Central memory CD8-positive, alpha-beta T cell (primary cell): ENCODE measurements at regions not wholly inside any gene's neighbourhood (a gene's known extent, or its start where the extent isn't known, plus 50 kb on each side); places are given as distances from the start of the nearest gene placed in this dataset.

Experiments used
- ATAC-seq: fragments of 150-1000 bp; cut with Tn5 transposase; replicated peaks from 2 replicates; pipeline ENCODE4 v1.10.0; 2022; ENCODE audit warnings: mild to moderate bottlenecking, moderate FRiP score, moderate number of reproducible peaks; ENCODE audit not compliant: poor library complexity, severe bottlenecking; ENCODE audit errors: extremely low read depth
- DNase-seq, 2 donors: peaks; one replicate each; pipeline ENCODE4 v3.0.0; 2021; ENCODE audit warnings: low spot score in 2 of 2
- H3K27ac Mint-ChIP-seq: one replicate; pipeline ENCODE4 v1.8.0; 2022; ENCODE audit warnings: low read depth, mild to moderate bottlenecking, moderate library complexity, mixed read lengths
- H3K27me3 Mint-ChIP-seq: one replicate; pipeline ENCODE4 v1.8.0; 2022; ENCODE audit warnings: mixed read lengths
- H3K36me3 Mint-ChIP-seq: one replicate; pipeline ENCODE4 v1.8.0; 2022; ENCODE audit warnings: mild to moderate bottlenecking, moderate library complexity, mixed read lengths; ENCODE audit not compliant: insufficient read depth
- H3K4me1 Mint-ChIP-seq: one replicate; pipeline ENCODE4 v1.8.0; 2022; ENCODE audit warnings: mixed read lengths
- H3K4me3 Mint-ChIP-seq: one replicate; pipeline ENCODE4 v1.8.0; 2022; ENCODE audit warnings: mild to moderate bottlenecking, moderate library complexity, mixed read lengths
- H3K9me3 Mint-ChIP-seq: one replicate; pipeline ENCODE4 v1.8.0; 2022; ENCODE audit warnings: mixed read lengths

DNA sequence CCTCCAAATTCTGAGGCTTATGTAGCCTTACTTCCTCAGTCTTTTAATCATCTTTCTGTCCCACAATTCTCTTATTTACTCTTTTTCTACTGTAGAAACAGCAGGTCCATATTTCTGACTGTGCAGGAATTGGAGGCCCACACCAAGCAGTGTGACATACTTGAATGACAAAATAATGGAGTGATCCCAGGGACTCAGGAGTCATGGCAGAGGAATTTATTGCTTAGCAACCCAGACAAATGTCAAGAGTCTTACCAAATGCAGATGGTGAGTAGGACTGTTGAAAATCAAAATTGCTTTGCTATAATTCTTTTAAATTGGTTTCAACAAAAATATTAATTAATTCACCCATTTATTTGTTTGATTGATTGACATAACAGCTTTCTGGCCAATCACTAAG lies 59.9 kb downstream of the HTR1B start:
- no peak overlapping the region for H3K4me3 Mint-ChIP-seq
- H3K27ac Mint-ChIP-seq: no peak overlapping the region
- no peak for DNase-seq
- H3K27me3 Mint-ChIP-seq: no peaks in the 10 kb centered on the region
- H3K36me3 Mint-ChIP-seq: no peaks in the 10 kb centered on the region
- ATAC-seq: no peak
- peaks cover 7% of the 10 kb centered on the region for H3K9me3 Mint-ChIP-seq
- H3K4me1 Mint-ChIP-seq: no peaks in the 10 kb centered on the region

DNA sequence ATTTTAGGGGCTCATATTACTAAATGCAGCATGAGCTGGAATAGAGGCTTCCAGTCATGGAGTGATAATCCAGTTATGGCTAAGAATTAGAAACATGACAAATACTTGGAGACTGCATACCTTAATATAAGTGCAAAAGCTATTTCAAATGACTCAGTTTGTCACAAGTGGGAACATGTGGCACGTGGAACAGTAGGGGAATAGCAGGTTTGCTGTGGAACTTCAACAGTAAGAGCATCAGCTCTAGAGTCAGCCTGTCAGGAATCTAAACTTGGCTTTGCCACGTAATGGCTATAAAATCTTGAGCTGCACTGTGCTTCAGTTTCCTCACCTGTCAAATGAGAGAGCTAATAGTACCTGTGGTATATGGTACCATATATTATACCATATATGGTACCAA lies 62.1 kb downstream of the HTR1B start:
- Mint-ChIP-seq H3K4me3 (no peak overlapping the region), H3K4me1 (no peaks in the 10 kb centered on the region)

DNA sequence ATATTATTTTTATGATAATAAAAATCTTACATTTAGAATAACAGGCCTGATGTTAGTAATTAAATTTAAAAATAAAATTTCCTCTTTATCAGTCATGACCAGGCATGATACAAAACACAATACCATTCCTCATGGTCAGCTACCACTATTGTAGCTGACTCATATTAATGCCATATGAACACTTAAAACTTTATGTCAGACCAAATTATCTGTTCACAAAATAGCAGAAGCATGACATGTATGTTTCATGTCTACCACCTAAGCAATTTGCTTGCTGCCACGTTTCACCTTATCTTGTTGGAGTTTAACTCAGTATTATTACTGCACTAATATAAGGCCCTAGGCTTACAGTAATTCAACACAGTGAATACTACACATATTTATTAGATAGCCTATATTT lies 65.7 kb downstream of the HTR1B start:
- Mint-ChIP-seq H3K4me3 (no peak overlapping the region), H3K36me3 (no peaks in the 10 kb centered on the region), H3K4me1 (no peaks in the 10 kb centered on the region), H3K27ac (no peak overlapping the region), H3K27me3 (no peaks in the 10 kb centered on the region), H3K9me3 (peaks cover 6% of the 10 kb centered on the region)
- DNase-seq (no peak), ATAC-seq (no peak)

More for the DNA sequence above, 62.1 kb downstream of the HTR1B start:
- no peaks in the 10 kb centered on the region for H3K27me3 Mint-ChIP-seq
- H3K9me3 Mint-ChIP-seq: peaks cover 7% of the 10 kb centered on the region
- DNase-seq (no peak), ATAC-seq (no peak)
- no peak overlapping the region for H3K27ac Mint-ChIP-seq
- H3K36me3 Mint-ChIP-seq: no peaks in the 10 kb centered on the region

DNA sequence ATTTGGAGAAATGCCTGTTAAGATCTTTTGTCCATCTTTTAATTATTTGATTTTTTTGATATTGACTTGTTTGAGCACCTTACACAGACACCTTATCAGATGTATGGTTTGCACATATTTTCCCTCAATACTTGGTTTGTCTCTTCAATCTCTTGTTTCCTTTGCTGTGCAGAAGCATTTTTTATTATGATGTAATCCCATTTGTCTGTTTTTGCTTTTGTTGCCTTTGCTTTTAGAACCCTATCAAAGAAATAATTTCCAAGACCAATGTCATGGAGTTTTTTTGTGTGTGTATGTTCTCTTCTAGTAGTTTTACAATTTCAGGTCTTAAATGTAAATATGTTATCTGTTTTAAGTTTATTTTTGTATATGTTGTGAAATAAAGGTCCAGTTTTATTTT lies 73.9 kb downstream of the HTR1B start:
- no peak for DNase-seq
- no peak for ATAC-seq
- no peaks in the 10 kb centered on the region for H3K4me1 Mint-ChIP-seq
- peaks cover 12% of the 10 kb centered on the region for H3K9me3 Mint-ChIP-seq
- no peaks in the 10 kb centered on the region for H3K36me3 Mint-ChIP-seq
- no peak overlapping the region for H3K4me3 Mint-ChIP-seq
- H3K27ac Mint-ChIP-seq: no peak overlapping the region
- no peaks in the 10 kb centered on the region for H3K27me3 Mint-ChIP-seq

DNA sequence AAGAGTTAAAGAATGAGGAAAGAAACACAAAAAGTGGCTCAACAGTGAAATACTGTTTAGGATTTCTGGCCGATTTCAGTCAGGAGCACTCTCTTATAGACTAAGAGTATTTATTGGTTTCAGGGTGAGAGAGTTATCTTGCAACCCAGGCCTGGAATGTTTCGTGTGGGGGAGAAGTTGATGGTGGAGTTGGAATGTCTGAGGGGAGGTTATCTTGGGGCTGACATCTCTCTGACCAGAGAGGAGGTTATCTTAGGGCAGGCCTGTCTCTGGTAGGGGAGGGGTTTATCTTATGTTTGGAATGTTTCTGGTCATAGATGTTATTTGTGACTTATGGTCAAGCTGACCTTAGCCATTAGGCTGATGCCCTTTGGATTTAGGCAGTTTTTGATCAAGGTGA lies 80.3 kb downstream of the HTR1B start:
- Mint-ChIP-seq H3K4me3 (no peak overlapping the region), H3K27me3 (no peaks in the 10 kb centered on the region), H3K4me1 (no peaks in the 10 kb centered on the region), H3K27ac (no peak overlapping the region), H3K9me3 (peaks cover 18% of the 10 kb centered on the region), H3K36me3 (no peaks in the 10 kb centered on the region)
- DNase-seq (no peak), ATAC-seq (no peak)

DNA sequence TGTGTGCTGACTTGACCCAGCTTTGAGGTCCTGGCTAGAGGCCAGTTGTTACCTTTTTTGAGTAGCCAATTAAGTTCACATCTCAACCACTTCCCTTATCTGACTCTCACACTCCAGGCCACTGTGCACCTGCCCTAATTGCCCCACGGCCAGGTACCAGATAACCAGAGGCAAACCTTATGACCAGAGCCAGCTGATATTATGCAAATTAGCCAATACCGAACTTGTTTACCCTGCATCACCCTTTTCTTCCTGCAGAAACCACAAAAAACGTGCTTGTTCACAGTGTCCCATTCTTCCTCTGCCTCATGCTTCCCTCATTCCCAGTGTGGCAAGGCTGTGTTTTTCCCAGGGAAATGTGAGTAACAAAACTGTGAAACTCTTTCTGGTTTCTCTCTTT lies 89.3 kb downstream of the HTR1B start:
- Mint-ChIP-seq H3K4me1 (no peaks in the 10 kb centered on the region), H3K36me3 (no peaks in the 10 kb centered on the region), H3K4me3 (no peak overlapping the region), H3K27ac (no peak overlapping the region), H3K27me3 (no peaks in the 10 kb centered on the region), H3K9me3 (peaks cover 11% of the 10 kb centered on the region)
- no peak for DNase-seq
- ATAC-seq: no peak

DNA sequence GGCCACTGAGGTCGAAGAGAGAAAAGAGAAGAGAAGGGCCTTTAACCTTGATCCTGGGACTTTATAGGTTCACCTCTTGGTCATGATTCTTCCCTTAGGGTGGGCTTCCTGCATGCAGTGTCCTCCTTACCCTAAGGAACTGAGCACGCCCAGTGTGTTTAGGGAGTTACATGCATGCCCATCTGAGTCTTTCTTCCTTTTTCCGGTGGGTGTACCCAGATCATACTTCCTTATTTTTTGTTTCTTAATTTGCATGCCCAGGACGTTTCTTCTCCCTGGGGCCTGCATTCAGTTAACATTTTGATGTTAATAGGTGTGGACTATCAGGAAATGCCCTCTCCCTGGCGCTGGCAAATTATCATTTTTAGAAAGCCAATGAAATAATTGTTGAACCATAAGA lies 91.5 kb downstream of the HTR1B start:
- no peaks in the 10 kb centered on the region for H3K4me1 Mint-ChIP-seq
- DNase-seq (no peak), ATAC-seq (no peak)
- no peaks in the 10 kb centered on the region for H3K36me3 Mint-ChIP-seq
- no peak overlapping the region for H3K27ac Mint-ChIP-seq
- H3K4me3 Mint-ChIP-seq: no peak overlapping the region
- peaks cover 9% of the 10 kb centered on the region for H3K9me3 Mint-ChIP-seq
- H3K27me3 Mint-ChIP-seq: no peaks in the 10 kb centered on the region

DNA sequence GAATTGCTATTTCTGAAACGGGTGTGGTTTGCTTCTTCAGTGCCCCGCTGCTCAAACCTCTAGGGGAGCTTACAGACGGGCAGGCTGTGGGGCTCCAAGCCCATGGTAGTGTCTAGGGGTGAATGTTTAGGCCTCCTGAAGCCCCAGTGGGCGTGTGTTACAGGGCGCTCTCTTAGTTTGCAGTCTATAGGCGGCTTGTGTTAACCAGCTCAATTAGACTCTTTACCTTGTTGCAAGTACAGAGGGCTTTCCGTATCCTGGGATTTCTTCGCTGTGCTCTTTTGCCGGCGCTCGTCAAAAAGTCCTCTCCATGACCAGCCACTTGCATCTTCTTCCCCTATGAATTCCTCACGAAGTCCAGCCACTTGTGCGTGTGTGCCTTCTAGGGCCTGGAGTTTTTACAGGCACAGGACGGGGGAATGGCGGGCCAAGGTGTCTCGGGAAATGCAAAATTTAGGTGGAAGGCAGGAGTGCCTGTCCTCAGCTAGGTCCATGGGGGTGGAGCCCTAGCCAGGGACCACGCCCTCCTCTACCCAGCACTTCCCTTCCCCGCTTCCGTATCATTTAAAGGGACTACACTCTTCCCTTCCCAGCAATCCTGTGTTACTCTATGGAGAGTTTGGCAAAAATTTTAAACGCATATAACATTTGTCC lies 94.5 kb downstream of the HTR1B start:
- DNase-seq: no peak

DNA sequence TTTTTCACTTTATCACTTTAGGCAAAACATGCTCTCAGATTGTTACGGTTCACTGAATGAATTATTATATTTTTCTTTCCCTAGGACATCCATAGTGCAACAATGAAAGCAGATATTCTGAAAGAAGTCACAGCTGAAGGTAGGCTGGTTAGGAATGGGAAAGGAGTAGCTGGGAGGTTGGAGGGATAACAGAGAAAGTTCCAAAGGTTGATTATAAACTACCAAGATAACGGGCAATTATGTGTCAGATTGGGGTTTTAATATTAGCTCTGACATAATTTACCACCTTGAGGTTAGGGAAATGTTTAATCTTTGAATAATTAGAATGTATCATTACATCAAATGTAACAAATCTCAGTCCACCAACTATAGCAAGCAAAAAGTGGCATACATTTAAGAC lies 96.5 kb downstream of the HTR1B start:
- ATAC-seq (no peak), DNase-seq (no peak)
- Mint-ChIP-seq H3K9me3 (peaks cover 28% of the 10 kb centered on the region), H3K27me3 (no peaks in the 10 kb centered on the region), H3K36me3 (no peaks in the 10 kb centered on the region), H3K4me1 (no peaks in the 10 kb centered on the region), H3K27ac (no peak overlapping the region), H3K4me3 (no peak overlapping the region)

More for the DNA sequence above, 94.5 kb downstream of the HTR1B start:
- Mint-ChIP-seq H3K9me3 (peaks cover 19% of the 10 kb centered on the region), H3K4me1 (no peaks in the 10 kb centered on the region), H3K4me3 (no peak overlapping the region), H3K27me3 (no peaks in the 10 kb centered on the region), H3K36me3 (no peaks in the 10 kb centered on the region), H3K27ac (no peak overlapping the region)
- ATAC-seq: no peak

DNA sequence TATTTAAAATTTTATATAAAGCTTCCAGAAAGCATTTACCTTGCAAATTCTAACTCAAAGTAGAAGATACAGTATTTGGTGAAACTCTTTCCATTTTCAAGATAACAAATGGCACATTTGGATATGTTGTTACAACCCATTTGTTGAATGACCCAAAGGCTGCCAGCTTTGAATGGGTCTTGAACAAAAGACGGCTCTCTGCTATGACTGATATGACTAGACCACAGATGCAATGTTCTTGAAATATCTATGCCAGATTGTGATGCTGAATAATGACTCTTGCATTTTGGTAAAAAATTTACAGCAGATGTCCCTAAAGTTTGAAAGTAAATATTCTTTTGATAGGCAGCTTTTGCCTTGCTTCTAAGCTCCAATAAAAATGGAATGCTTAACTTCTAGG lies 99.6 kb downstream of the HTR1B start:
- Mint-ChIP-seq H3K27ac (no peak overlapping the region), H3K36me3 (no peaks in the 10 kb centered on the region), H3K4me1 (no peaks in the 10 kb centered on the region), H3K9me3 (peaks cover 21% of the 10 kb centered on the region), H3K27me3 (no peaks in the 10 kb centered on the region), H3K4me3 (no peak overlapping the region)
- DNase-seq (no peak), ATAC-seq (no peak)

DNA sequence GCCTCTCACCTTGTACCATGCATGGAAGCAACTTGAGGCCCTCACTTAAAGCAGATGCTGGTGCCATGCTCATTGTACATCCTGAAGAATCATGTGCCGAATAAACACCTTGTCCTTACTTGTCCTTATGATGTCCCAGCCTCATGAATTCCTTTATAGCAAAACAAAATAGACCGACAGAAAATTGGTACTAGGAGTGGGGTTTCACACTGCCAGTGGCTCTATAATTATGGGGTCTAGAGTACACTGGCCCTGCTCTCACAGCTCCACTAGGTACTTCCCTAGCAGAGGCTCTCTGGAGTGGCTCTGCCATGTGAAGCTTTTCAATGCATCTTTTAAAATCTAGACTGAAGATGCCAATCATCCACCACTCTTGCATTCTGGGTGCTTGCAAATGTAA lies 101.2 kb downstream of the HTR1B start:
- H3K4me3 Mint-ChIP-seq: no peak overlapping the region
- no peak for ATAC-seq
- H3K36me3 Mint-ChIP-seq: no peaks in the 10 kb centered on the region
- DNase-seq: no peak
- H3K9me3 Mint-ChIP-seq: peaks cover 25% of the 10 kb centered on the region
- H3K27me3 Mint-ChIP-seq: no peaks in the 10 kb centered on the region
- H3K4me1 Mint-ChIP-seq: no peaks in the 10 kb centered on the region
- H3K27ac Mint-ChIP-seq: no peak overlapping the region

DNA sequence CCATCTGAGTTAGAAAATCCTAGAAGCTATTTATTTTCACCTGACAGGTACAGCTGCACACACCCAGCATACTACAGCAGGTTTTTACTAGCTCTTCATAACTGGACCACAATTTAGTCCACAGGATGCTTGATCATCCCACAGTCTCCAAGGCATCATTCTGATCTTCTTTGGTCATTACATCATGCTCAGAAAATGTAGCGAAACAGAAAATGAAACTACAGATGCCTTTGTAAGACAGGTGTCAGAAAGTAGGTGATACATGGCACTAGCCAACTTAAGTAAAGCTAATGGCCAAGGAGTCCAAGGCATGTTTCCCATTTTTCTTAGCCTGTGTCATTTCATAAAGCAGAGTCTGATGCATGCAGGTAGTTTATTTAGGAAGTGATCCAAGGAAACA lies 102.3 kb downstream of the HTR1B start:
- DNase-seq (no peak), ATAC-seq (no peak)
- Mint-ChIP-seq H3K9me3 (peaks cover 19% of the 10 kb centered on the region), H3K4me1 (no peaks in the 10 kb centered on the region), H3K27me3 (no peaks in the 10 kb centered on the region), H3K27ac (no peak overlapping the region), H3K36me3 (no peaks in the 10 kb centered on the region), H3K4me3 (no peak overlapping the region)

DNA sequence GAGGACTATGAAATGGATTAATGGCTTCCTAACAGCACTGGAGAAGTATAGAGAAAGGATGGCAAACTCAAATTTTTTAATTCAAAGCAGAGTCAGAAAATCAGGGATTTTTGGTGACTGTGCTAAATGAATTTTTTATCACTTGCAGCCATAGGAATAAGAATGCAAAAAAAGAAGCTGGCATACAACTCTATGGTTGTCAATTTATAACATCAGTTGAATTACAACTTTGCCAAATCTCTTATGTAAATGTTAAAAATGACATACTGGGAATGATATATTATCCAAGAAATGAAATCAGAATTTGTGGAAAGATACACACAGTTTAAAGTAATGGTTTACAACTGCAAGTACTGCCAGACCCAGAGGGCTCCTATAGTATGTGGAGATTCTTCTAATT lies 106.5 kb downstream of the HTR1B start:
- ATAC-seq (no peak), DNase-seq (no peak)
- H3K27ac Mint-ChIP-seq: no peak overlapping the region

DNA sequence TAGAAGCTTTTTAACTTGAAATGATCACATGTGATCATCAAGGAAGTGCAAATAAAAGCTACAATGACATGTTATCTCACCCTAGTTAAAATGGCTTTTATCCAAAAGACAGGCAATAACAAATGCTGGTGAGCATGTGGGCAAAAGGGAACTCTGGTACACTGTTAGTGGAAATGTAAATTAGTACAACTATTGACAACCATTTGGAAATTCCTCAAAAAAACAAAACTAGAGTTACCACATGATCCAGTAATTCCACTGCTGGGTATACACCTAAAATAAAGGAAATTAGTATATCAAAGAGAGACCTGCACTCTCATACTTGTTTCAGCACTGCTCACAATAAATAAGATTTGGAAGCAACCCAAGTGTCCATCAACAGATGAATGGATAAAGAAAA lies 108.7 kb downstream of the HTR1B start:
- peaks cover 11% of the 10 kb centered on the region for H3K9me3 Mint-ChIP-seq

More for the DNA sequence above, 106.5 kb downstream of the HTR1B start:
- Mint-ChIP-seq H3K27me3 (no peaks in the 10 kb centered on the region), H3K4me3 (no peak overlapping the region), H3K9me3 (peaks cover 12% of the 10 kb centered on the region), H3K4me1 (no peaks in the 10 kb centered on the region), H3K36me3 (no peaks in the 10 kb centered on the region)

More for the DNA sequence above, 108.7 kb downstream of the HTR1B start:
- H3K4me3 Mint-ChIP-seq: no peak overlapping the region
- DNase-seq (no peak), ATAC-seq (no peak)
- H3K27ac Mint-ChIP-seq: no peak overlapping the region
- H3K36me3 Mint-ChIP-seq: no peaks in the 10 kb centered on the region
- H3K4me1 Mint-ChIP-seq: no peaks in the 10 kb centered on the region
- H3K27me3 Mint-ChIP-seq: no peaks in the 10 kb centered on the region
